Loucy (cell line): ENCODE measurements at regions not wholly inside any gene's neighbourhood (a gene's known extent, or its start where the extent isn't known, plus 50 kb on each side); places are given as distances from the start of the nearest gene placed in this dataset.

Experiments
- CTCF ChIP-seq: fragments of 200-600 bp; sonication (generic); conservative IDR thresholded peaks from 2 replicates; pipeline ENCODE4 v1.5.1; 2014; ENCODE audit warnings: mild to moderate bottlenecking, antibody characterized with exemption, low read length
- EZH2phosphoT487 ChIP-seq: fragments of 200-600 bp; IDR thresholded peaks from 2 replicates; pipeline ENCODE4 v1.6.1; 2018; ENCODE audit warnings: antibody characterized with exemption, mild to moderate bottlenecking, moderate library complexity, borderline replicate concordance

DNA sequence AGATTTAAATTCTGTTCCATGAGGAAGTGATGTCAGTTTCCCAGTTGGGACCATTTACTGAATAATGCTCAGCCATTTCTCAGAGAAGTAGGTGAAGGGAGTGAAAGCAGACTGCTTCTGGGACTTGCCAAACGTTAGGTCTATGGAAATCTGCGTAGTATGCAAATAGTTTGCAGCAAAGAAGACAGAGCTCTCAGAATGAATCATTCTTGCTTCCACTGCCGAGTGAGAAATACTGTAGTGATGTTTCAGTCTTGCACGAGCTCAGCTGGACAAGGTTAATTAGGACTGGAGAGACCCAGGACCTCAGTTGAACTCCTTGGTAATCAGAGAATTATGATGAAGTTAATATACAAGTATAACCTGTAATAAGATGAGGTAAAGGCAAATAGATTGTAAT is 317.7 kb upstream of the DAB1 start:
- TF ChIP-seq CTCF (no peak), EZH2phosphoT487 (no peak)
